BLaER1 treated with 17β-estradiol and CSF1 and Interleukin-3, amounts not matched to agents 10 nM and 100 nM (cell line): ENCODE measurements at regions not wholly inside any gene's neighbourhood (a gene's known extent, or its start where the extent isn't known, plus 50 kb on each side); places are given as distances from the start of the nearest gene placed in this dataset.

Source experiments
- H3K27ac ChIP-seq, 11 experiments: shearing (Covaris generic); formaldehyde crosslinking; 2 replicates each; pipeline ENCODE4 v1.8.1; 2022
- H3K27me3 ChIP-seq, 11 experiments: shearing (Covaris generic); formaldehyde crosslinking; 2 replicates each; pipeline ENCODE4 v1.8.1; 2022
- H3K36me3 ChIP-seq, 11 experiments: shearing (Covaris generic); formaldehyde crosslinking; 2 replicates each; pipeline ENCODE4 v1.8.1; 2022
- H3K4me1 ChIP-seq, 10 experiments: shearing (Covaris generic); formaldehyde crosslinking; 2 replicates each; pipeline ENCODE4 v1.8.1; 2022
- H3K4me2 ChIP-seq, 11 experiments: shearing (Covaris generic); formaldehyde crosslinking; 2 replicates each; pipeline ENCODE4 v1.8.1; 2022
- H3K4me3 ChIP-seq, 10 experiments: shearing (Covaris generic); formaldehyde crosslinking; 2 replicates each; pipeline ENCODE4 v1.8.1; 2022
- H3K9ac ChIP-seq, 11 experiments: shearing (Covaris generic); formaldehyde crosslinking; 2 replicates each; pipeline ENCODE4 v1.8.1; 2022
- H3K9me3 ChIP-seq, 11 experiments: shearing (Covaris generic); formaldehyde crosslinking; replicated peaks in 1 of 11; 2 replicates each; pipeline ENCODE4 v1.8.1; 2022
- H4K20me1 ChIP-seq, 11 experiments: shearing (Covaris generic); formaldehyde crosslinking; 2 replicates each; pipeline ENCODE4 v1.8.1; 2022
- Cebpa-rat ChIP-seq, 11 experiments: shearing (Covaris generic); IDR thresholded peaks; 2 replicates each; pipeline ENCODE4 v1.8.1; 2022

DNA sequence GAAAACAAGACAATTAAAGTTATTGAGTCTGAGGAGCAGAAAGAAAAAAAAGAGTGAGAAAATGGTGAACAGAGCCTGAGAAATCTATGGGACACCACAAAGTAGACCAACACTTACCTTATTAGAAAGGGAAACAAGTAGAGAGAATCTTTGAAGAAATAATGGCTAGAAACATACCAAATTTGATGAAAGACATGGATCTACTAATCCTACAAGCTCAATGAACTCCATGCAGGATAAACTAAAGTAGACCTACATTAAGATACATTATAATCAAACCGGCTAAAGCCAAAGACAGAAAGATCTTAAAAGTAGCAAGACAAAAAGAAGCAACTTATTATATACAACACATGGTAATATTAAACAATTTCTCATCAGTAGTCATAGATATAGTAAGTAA lies 782.3 kb upstream of the GHITM start:
- no peak for TF ChIP-seq Cebpa-rat (IDR thresholded peaks at IDR 0.05)
- H3K4me2 ChIP-seq: no peak overlapping the region
- no peak overlapping the region for H3K9ac ChIP-seq
- H3K27ac ChIP-seq: no peak overlapping the region
- H3K4me3 ChIP-seq: no peak overlapping the region
- H3K27me3 ChIP-seq: no peaks in the 10 kb centered on the region
- no peaks in the 10 kb centered on the region for H3K36me3 ChIP-seq
- H4K20me1 ChIP-seq: no peaks in the 10 kb centered on the region
- peaks cover 0 to 9% (median 0%) of the 10 kb centered on the region in 11 experiments; a peak in 2 of 22 replicates for H3K9me3 ChIP-seq
- 0 out of 20 replicates have a peak, but pooled peaks cover 0 to 9% (median 0%) of the 10 kb centered on the region in 10 experiments for H3K4me1 ChIP-seq

DNA sequence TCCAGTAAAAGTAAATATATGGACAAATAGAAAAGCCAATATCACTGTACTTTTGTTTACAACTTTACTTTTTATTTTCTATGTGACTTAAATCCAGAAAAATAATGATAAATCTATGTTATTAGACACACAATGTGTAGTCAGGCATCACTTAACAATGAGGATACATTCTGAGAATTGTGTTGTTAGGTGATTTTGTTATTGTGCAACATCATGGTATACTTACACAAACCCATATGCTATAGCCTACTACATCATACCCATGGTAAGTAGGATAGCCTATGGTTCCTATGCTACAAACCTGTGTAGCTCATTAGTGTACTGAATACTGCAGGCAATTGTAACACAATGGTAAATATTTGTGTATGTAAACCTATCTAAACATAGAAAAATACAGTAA lies 781.7 kb upstream of the GHITM start:
- H3K36me3 ChIP-seq: no peaks in the 10 kb centered on the region
- no peak overlapping the region for H3K27ac ChIP-seq
- TF ChIP-seq Cebpa-rat (IDR thresholded peaks at IDR 0.05): no peak
- no peak overlapping the region for H3K4me3 ChIP-seq
- 0 out of 20 replicates have a peak, but pooled peaks cover 0 to 9% (median 0%) of the 10 kb centered on the region in 10 experiments for H3K4me1 ChIP-seq
- no peaks in the 10 kb centered on the region for H3K27me3 ChIP-seq
- peaks cover 0 to 9% (median 0%) of the 10 kb centered on the region in 11 experiments; a peak in 2 of 22 replicates for H3K9me3 ChIP-seq
- no peak overlapping the region for H3K9ac ChIP-seq
- no peaks in the 10 kb centered on the region for H4K20me1 ChIP-seq
- no peak overlapping the region for H3K4me2 ChIP-seq

DNA sequence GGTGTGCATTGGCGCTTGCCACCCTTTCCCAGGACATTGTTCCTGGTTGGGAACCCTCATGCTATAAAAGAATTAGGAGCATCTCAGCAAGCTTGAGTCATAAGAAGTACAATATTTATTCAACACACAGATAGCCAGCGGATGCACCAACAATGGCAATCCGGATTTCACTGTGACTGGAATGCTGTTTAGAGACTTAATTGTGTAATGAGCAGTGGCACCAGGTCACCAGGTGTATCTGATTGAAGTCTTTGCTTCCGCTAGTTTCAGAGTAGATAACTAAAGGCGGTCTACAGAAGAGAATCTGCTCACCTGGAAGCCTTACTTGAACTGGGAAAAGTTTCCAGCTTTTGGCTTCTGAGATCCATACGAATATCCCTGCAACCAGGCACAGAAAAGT lies 772.3 kb upstream of the GHITM start:
- H3K9me3 ChIP-seq: no peaks in the 10 kb centered on the region
- no peak overlapping the region for H3K9ac ChIP-seq
- no peaks in the 10 kb centered on the region for H3K4me1 ChIP-seq
- no peaks in the 10 kb centered on the region for H3K27me3 ChIP-seq
- H3K27ac ChIP-seq: no peak overlapping the region
- no peak overlapping the region for H3K4me3 ChIP-seq
- TF ChIP-seq Cebpa-rat (IDR thresholded peaks at IDR 0.05): no peak
- no peak overlapping the region for H3K4me2 ChIP-seq
- H4K20me1 ChIP-seq: no peaks in the 10 kb centered on the region
- H3K36me3 ChIP-seq: no peaks in the 10 kb centered on the region

DNA sequence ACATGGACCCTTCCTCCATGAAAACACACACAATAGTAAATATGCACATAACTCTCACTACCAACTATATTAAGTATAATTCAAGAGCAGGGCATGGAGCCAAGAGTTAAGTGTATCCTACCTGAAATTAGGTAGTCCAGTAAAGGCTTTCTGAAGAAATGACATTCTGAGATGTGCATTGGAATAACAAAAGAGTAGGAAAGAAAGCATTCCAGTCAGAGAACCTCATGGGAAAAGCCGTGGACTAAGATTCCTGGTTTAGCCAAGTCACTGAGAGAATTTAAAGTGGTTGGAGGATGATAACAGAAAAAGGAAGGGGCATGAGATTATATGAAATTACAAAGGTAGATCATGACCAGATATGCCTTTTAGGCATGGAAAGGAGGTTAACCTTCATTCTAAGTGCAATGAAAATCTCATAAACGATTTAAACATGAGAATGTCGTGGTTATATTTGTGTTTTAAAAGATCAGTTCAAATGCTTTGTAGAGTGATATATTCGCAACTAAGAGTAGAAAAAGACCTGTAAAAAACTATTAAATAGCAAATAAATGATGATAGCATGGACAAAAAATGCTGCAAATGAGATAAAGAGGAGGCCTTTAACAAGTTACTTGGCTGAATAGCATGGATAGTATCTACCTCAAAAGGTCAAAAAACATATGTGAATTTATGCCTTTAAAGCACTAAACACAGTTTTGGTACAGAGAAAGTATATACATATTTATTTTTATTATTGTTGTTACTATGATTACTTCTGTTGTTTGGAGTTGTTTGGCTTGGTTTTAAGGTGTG lies 767.4 kb upstream of the GHITM start:
- H3K9me3 ChIP-seq: no peaks in the 10 kb centered on the region; a peak in 1 of 22 replicates
- no peak for TF ChIP-seq Cebpa-rat (IDR thresholded peaks at IDR 0.05)
- no peak overlapping the region for H3K4me2 ChIP-seq
- H3K36me3 ChIP-seq: no peaks in the 10 kb centered on the region
- no peaks in the 10 kb centered on the region for H4K20me1 ChIP-seq
- no peaks in the 10 kb centered on the region for H3K4me1 ChIP-seq
- no peaks in the 10 kb centered on the region for H3K27me3 ChIP-seq
- no peak overlapping the region for H3K4me3 ChIP-seq
- H3K9ac ChIP-seq: no peak overlapping the region
- H3K27ac ChIP-seq: no peak overlapping the region

DNA sequence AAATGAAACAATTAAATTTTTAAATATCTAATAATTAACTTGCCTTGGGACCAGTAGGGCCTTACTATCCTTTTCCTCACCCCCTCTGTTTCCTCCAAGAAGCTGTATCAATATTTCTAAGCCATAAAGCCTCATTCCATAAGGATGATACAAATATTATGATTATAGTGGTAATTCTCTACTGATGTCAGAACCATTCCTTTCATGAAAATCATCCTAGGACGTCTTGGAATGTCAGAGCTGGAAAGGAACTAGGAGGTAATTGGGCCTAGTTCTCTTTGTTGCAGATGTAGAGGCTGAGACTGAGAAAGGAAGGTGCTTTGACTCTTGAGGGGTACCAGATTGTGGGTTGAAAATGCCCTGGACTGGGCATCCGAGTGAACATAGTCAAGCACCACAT lies 766.7 kb upstream of the GHITM start:
- H3K9me3 ChIP-seq: no peaks in the 10 kb centered on the region; a peak in 1 of 22 replicates
- H3K4me2 ChIP-seq: no peak overlapping the region
- no peak for TF ChIP-seq Cebpa-rat (IDR thresholded peaks at IDR 0.05)
- H3K27me3 ChIP-seq: no peaks in the 10 kb centered on the region
- no peak overlapping the region for H3K4me3 ChIP-seq
- no peaks in the 10 kb centered on the region for H3K4me1 ChIP-seq
- no peak overlapping the region for H3K9ac ChIP-seq
- no peaks in the 10 kb centered on the region for H3K36me3 ChIP-seq
- no peak overlapping the region for H3K27ac ChIP-seq
- H4K20me1 ChIP-seq: no peaks in the 10 kb centered on the region

DNA sequence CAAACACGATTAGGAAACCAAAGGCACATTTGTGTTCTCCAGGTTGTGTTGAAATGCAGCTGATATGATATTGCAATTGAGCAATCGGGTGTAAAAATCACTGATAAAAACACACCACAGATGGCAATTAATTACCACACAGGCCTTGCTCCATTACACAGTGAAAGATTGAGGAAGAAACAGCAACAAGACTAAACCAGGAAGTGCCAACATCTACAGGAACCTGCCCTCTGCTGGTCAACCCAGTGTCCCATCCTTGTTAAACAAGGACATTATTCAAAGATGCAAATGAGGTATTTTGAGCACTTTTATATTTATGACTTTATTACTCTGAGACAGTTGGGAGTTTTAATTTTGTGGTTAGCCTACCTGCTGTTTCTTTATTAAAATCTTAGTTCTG lies 765.6 kb upstream of the GHITM start:
- Histone ChIP-seq H3K9me3 (no peaks in the 10 kb centered on the region; a peak in 1 of 22 replicates), H3K9ac (no peak overlapping the region), H3K4me3 (no peak overlapping the region), H3K4me1 (no peaks in the 10 kb centered on the region), H3K27ac (no peak overlapping the region), H3K4me2 (no peak overlapping the region), H4K20me1 (no peaks in the 10 kb centered on the region), H3K27me3 (no peaks in the 10 kb centered on the region), H3K36me3 (no peaks in the 10 kb centered on the region)
- TF ChIP-seq Cebpa-rat (IDR thresholded peaks at IDR 0.05): 0 out of 22 replicates have a peak, but pooled peaks of 1 of the 11 experiments have one; percentile 18

DNA sequence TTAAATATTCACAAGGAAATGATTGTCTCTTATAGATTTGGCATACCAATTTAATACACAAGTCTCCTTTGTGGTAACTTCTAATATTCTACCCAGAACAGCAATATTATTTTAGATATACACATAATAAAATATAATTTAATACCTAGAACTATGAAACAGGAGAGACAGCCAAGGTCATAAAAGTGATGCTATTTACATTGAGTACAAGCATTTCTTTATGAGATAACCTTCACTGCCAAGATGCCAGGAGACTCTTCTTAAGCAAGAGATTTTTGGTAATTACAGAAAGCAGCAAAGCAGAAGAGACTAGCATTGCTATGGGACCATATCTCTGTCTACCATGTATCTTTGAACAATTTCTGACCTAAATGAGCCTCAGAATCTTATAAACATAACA lies 764.6 kb upstream of the GHITM start:
- no peaks in the 10 kb centered on the region; a peak in 1 of 22 replicates for H3K9me3 ChIP-seq
- H3K9ac ChIP-seq: no peak overlapping the region
- TF ChIP-seq Cebpa-rat (IDR thresholded peaks at IDR 0.05): no peak
- no peaks in the 10 kb centered on the region for H4K20me1 ChIP-seq
- H3K4me1 ChIP-seq: no peaks in the 10 kb centered on the region
- no peaks in the 10 kb centered on the region for H3K27me3 ChIP-seq
- H3K4me3 ChIP-seq: no peak overlapping the region
- no peak overlapping the region for H3K27ac ChIP-seq
- no peak overlapping the region for H3K4me2 ChIP-seq
- no peaks in the 10 kb centered on the region for H3K36me3 ChIP-seq

DNA sequence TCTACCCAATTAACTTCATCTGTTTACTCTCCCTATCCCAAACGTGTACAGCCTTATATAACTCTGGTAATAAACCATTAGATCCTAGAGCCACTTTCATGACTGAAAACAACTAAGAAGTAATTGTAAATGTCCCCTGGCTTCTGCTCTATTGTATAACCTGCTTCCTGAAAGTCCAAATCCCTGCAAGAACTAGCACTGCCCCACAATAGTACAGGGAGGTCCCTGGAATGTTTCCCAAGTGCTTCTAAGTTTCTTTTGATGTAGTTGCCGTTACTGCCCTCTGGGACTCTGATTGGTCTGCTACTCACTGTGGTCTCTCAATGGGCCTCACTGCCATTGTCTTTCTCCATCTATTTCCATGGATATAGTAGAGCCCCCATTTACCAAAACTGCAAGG lies 764.0 kb upstream of the GHITM start:
- Histone ChIP-seq H3K4me2 (no peak overlapping the region), H3K4me3 (no peak overlapping the region), H3K36me3 (no peaks in the 10 kb centered on the region), H3K27me3 (no peaks in the 10 kb centered on the region), H4K20me1 (no peaks in the 10 kb centered on the region), H3K27ac (no peak overlapping the region), H3K4me1 (no peaks in the 10 kb centered on the region), H3K9ac (no peak overlapping the region), H3K9me3 (no peaks in the 10 kb centered on the region; a peak in 1 of 22 replicates)
- no peak for TF ChIP-seq Cebpa-rat (IDR thresholded peaks at IDR 0.05)

DNA sequence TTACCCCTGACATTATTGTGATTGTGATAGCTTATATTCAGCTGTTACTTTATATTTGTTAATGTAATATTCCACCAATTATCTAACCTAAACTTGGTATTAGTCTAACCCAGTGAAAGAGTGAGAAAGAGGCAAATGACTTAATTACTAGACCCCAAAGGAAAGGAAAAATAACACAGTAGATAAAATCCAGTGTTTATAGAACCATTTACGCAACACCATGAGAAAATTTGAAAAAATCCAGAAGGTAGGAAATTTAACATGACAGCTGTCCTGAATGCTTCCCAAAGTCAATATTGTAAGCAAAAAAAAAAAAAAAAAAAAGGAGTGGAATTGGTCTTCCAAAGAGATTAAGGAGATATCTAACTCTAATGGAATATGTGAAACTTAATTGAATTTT lies 741.5 kb upstream of the GHITM start:
- Histone ChIP-seq H3K9me3 (no peaks in the 10 kb centered on the region), H3K4me1 (no peaks in the 10 kb centered on the region), H3K9ac (no peak overlapping the region), H4K20me1 (no peaks in the 10 kb centered on the region), H3K27me3 (no peaks in the 10 kb centered on the region), H3K36me3 (no peaks in the 10 kb centered on the region), H3K4me3 (no peak overlapping the region), H3K4me2 (no peak overlapping the region), H3K27ac (no peak overlapping the region)
- no peak for TF ChIP-seq Cebpa-rat (IDR thresholded peaks at IDR 0.05)

DNA sequence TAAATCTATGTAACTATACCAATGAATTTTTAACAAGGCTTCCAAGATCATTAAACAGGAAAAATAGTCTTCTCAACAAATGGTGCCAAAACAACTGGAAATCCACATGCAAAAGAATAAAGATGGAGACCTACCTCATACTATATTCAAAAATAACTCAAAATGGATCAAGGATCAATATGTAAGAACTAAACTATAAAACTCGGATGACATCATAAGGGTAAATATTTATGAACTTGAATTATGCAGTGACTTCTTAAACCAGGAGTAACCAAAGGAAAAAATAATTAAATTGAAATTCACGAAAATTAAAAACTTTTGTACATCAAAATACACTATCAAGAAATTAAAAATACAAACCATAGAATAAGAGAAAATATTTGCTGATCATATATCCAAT lies 728.7 kb upstream of the GHITM start:
- Histone ChIP-seq H3K36me3 (no peaks in the 10 kb centered on the region), H4K20me1 (no peaks in the 10 kb centered on the region)
- no peak for TF ChIP-seq Cebpa-rat (IDR thresholded peaks at IDR 0.05)

More for the DNA sequence above, 728.7 kb upstream of the GHITM start:
- Histone ChIP-seq H3K4me2 (no peak overlapping the region), H3K4me3 (no peak overlapping the region), H3K27me3 (no peaks in the 10 kb centered on the region), H3K27ac (no peak overlapping the region), H3K9ac (no peak overlapping the region), H3K9me3 (no peaks in the 10 kb centered on the region), H3K4me1 (no peaks in the 10 kb centered on the region)
